ENCODE measurements at regions not wholly inside any gene's neighbourhood (a gene's known extent, or its start where the extent isn't known, plus 50 kb on each side); places are given as distances from the start of the nearest gene placed in this dataset.

- no peak overlapping the region for H3K4me3 ChIP-seq (ENCODE audit: low read depth, low read length)
- no peaks in the 10 kb centered on the region for H3K36me3 ChIP-seq (ENCODE audit: control insufficient read depth, insufficient read depth, low read length)
- TF ChIP-seq CTCF (IDR thresholded peaks at IDR 0.05; ENCODE audit: insufficient read depth, low read length, poor library complexity, severe bottlenecking): no peak
- DNase-seq (ENCODE audit: low read depth): no peak
- no peaks in the 10 kb centered on the region for H3K27me3 ChIP-seq (ENCODE audit: control insufficient read depth, insufficient read depth, low read length)
Measured at GRCh38 chr15:25170113-25170731, 215.4 kb downstream of the SNRPN start.

DNA sequence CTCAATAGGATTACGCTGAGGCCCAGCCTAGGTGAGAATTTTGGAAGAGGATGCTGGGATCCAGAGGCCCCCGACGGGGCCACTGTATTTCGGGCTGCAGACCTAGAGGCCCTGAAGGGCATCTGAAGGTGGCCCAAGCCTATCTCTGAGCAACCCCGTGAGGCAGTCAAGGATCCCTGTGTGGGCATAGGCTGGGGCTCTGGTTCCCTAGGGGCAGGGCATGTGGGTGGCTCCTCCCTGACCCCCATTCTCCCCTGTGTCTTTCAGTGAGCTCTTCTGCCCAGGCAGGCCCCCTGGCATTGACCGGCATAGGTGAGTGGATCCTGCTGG lies 216.0 kb downstream of the SNRPN start:
- no peak for DNase-seq (ENCODE audit: low read depth)
- H3K4me3 ChIP-seq (ENCODE audit: low read depth, low read length): no peak overlapping the region
- H3K36me3 ChIP-seq (ENCODE audit: control insufficient read depth, insufficient read depth, low read length): no peaks in the 10 kb centered on the region
- no peaks in the 10 kb centered on the region for H3K27me3 ChIP-seq (ENCODE audit: control insufficient read depth, insufficient read depth, low read length)
- TF ChIP-seq CTCF (IDR thresholded peaks at IDR 0.05; ENCODE audit: insufficient read depth, low read length, poor library complexity, severe bottlenecking): no peak

DNA sequence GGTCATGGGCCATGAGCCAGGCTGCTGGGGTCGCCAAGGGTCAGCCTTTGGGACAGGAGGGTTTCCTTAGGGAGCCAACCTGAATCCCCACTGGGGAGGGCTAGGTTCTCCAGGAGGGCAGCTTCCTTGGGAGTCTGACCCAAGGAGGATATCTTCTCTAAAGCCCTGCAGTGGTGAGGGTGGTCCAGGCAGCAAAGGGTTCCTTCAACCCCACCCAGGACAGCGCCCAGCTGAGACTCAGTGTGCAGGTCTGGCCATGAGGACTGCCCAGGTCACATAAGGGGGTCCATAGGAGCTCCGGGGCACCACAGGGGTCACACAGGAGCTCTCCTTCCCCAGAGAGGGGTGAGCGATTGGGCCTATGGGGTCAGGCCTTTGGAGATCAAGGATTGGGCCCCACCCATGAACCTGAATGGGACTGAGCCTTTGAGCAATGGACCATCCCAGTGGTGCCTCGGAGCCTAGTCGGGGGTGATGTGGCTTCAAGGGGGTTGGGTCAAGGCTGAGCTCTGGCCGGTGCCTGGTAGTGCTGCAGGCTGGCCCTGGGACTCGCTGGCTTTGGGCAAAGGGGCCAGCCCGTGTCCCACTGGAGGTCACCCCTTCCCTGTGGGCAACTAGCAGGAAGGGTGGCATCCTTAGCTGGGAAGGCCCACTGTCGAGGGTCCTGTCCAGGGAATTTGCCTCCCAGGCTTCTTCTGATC lies 216.5 kb downstream of the SNRPN start:
- H3K27me3 ChIP-seq (ENCODE audit: control insufficient read depth, insufficient read depth, low read length): no peaks in the 10 kb centered on the region
- DNase-seq (ENCODE audit: low read depth): no peak
- H3K36me3 ChIP-seq (ENCODE audit: control insufficient read depth, insufficient read depth, low read length): no peaks in the 10 kb centered on the region
- no peak overlapping the region for H3K4me3 ChIP-seq (ENCODE audit: low read depth, low read length)
- no peak for TF ChIP-seq CTCF (IDR thresholded peaks at IDR 0.05; ENCODE audit: insufficient read depth, low read length, poor library complexity, severe bottlenecking)

GRCh38 chr15:25171856-25172687 lies 217.3 kb downstream of the SNRPN start:
- Histone ChIP-seq H3K36me3 (ENCODE audit: control insufficient read depth, insufficient read depth, low read length) (no peaks in the 10 kb centered on the region), H3K4me3 (ENCODE audit: low read depth, low read length) (no peak overlapping the region), H3K27me3 (ENCODE audit: control insufficient read depth, insufficient read depth, low read length) (no peaks in the 10 kb centered on the region)
- TF ChIP-seq CTCF (IDR thresholded peaks at IDR 0.05; ENCODE audit: insufficient read depth, low read length, poor library complexity, severe bottlenecking): no peak
- DNase-seq (ENCODE audit: low read depth): no peak

DNA sequence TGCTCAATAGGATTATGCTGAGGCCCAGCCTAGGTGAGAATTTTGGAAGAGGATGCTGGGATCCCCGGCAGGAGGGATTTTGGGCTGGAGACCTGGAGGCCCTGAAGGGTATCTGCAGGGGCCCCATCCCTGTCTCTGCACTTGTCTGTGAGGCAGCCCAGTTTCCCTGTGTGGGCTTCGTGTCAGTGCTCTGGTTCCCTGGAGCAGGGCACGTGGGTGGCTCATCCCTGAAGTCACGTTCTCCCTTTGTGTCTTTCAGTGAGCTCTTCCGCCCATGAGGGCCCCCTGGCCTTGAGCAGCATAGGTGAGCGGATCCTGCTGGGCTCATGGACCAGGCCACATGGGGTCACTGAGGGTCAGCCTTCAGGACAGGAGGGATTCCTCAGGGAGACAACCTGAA lies 217.9 kb downstream of the SNRPN start:
- no peaks in the 10 kb centered on the region for H3K36me3 ChIP-seq (ENCODE audit: control insufficient read depth, insufficient read depth, low read length)
- H3K4me3 ChIP-seq (ENCODE audit: low read depth, low read length): no peak overlapping the region
- no peak for DNase-seq (ENCODE audit: low read depth)

More for the DNA sequence above, 217.9 kb downstream of the SNRPN start:
- TF ChIP-seq CTCF (IDR thresholded peaks at IDR 0.05; ENCODE audit: insufficient read depth, low read length, poor library complexity, severe bottlenecking): no peak
- no peaks in the 10 kb centered on the region for H3K27me3 ChIP-seq (ENCODE audit: control insufficient read depth, insufficient read depth, low read length)

Data from kidney epithelial cell (primary cell).